SKM-1 treated with dmso at 0.1 percent for 144 hours (cell line): ENCODE measurements at regions not wholly inside any gene's neighbourhood (a gene's known extent, or its start where the extent isn't known, plus 50 kb on each side); places are given as distances from the start of the nearest gene placed in this dataset.
"Not testable (repeated sequence)": the region's sequence is repeated elsewhere in the genome, so short reads cannot be mapped to it uniquely, and the experiment has no call there.

ENCODE experiments used
- DNase-seq: peaks from one replicate; lab custom pipeline; 2025; ENCODE audit not compliant: unreplicated experiment; lab: John Stamatoyannopoulos, UW

DNA sequence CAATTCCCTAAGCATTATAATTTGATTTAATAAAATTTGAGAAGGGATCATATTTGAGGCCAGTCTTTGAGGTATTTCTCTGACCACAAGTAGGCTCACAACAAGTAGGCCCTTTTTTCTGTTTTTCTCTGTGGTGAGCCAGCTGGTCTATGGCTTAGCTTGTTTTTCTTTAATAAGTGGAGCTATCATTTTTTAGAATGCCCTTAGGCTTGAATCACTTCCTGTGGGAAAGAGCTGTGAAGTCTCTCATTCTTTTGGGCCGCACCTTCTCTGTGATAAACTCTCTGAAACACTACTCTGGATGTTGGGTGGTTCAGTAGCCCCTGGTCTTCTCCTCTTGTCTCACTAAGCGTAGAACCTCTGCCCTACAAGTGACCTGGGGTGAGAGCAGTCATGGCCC lies 235.9 kb downstream of the SUCLG1 start:
- DNase-seq, result no peak

DNA sequence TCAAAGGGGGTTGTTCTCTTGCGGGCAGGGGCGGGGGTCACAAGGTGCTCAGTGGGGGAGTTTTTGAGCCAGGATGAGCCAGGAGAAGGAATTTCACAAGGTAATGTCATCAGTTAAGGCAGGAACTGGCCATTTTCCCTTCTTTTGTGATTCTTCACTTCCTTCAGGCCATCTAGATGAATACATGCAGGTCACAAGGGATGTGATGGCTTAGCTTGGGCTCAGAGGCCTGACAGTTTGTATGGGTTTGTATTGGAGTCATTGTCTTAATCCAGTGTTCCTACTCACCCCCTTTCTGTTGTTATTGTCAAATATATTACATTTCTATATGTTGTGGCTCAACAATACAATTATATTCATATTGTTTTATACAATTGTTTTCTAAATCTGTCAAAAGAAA lies 238.0 kb downstream of the SUCLG1 start:
- not testable (repeated sequence) for DNase-seq

DNA sequence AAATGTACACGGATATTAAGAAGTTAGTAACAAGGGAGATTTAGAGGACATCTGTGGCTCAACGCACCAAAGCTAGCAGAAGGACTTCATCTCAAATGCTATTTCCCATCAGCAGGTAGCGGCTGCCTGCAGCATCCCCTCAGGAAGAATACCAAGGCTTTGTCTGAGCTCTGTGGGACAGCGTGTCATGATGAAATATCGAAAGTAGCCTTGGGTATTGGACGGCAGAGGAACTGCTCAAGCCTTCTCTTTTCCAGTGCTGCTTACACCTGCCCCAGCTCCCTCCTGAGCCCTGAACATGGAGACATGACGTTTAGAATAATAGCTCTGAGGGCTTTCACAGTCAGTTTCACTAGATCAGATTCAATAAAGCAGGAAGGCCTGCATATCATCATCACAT lies 241.6 kb downstream of the SUCLG1 start:
- DNase-seq, result no peak

DNA sequence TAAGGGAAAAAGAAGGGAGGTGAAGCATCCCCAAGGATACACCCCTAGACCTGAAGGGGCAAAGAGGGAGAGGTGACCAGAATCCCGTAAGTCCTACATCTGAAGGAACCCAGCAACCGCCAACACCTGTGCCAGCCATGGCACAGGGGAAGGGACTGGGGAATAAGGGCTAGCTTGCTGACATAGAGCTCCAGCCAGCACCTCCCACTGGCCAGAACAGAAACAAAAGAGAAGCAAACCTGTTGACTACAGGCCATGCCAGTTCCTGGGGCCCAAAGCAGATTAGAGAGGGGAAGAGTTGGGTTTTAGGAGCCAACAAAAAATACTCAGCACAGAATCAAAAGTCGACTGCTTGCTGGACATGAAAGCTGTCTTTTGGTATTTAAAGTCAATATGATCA lies 244.6 kb downstream of the SUCLG1 start:
- no peak for DNase-seq

DNA sequence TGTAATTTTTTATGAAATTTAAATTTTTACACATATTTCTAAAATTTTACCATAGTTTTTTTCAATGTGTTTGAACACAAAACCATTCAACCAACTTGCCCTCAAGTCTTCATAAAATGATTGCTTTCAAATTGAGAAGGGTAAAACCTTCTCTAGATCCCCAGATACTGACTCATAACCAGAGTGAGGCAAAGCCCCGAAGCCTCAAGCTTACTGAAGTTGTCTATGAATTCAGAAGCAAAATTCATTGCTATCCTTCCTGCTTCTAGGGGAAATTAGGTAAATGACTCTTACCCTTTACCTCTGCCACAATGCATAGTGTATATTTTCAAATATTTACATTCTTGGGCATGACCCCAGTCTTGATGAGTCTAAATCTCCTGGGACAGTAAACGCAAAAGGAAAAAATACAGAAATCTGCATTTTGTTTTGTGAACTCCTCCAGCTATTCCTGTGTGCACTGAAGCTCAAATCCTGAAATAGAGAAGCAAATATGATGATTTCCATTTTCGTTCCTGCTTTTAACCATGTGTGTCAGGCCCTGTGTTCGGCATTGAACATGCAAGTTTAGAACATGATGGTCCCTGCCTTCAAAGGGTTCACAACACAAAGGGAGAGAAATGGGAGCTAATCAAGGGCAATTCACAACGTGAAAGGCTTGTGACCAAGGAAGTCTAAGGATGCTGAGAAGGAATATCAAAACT lies 246.3 kb downstream of the SUCLG1 start:
- DNase-seq, result no peak

DNA sequence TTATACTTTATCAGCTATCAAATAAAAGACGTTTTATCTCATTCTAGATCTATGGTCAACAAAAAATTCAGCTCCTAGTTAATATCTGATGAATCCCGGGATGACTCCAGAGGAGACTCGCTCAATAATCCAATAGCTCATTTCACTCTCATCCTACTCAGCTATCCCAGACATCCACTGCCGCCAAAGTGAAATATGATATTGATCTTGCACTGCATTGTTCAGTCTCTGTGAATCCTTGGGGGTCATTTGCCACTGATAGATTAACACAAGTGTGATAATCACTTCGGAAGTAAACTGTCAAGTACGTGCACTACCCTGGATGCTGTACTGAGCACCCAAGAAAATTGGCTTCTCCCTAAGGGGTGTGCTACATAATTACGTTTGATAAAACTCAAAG lies 249.1 kb downstream of the SUCLG1 start:
- no peak for DNase-seq

DNA sequence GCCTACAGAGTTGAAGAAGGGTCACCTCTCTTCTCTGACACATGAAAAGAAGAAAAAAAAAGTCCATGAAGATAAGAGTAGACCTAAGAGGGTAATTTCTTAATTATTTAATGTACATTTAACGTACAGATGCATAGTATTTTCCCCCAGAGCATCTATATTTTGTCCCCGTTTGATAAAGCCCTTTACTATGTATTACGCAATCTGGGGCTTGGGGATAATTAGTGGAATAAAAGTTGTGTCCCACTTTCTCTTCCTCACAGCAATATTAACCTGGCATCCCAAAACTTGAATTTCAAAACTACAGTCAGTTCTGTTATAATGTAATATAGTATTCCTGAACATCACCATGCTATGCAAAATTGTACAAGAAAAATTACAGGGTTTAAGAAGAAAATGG lies 254.1 kb downstream of the SUCLG1 start:
- no peak for DNase-seq

DNA sequence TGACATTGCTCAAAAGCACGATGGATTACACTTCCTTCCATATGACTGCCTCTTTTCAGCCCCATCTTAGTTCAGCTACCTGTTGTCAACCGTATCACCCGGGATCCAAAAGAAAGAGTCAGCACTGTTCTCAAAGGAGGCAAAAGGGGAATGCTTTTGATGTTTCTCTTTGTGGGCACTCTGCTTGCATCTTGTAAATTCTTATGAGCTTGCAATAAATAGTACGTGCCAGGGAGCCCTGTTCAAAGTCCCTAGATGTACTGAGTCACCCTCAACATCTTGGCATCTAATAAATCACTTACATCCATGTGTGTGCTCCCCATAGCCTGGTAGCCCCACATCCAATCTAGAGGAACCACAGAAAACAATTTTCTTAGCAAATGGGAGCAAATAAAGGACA lies 256.9 kb downstream of the SUCLG1 start:
- no peak for DNase-seq

DNA sequence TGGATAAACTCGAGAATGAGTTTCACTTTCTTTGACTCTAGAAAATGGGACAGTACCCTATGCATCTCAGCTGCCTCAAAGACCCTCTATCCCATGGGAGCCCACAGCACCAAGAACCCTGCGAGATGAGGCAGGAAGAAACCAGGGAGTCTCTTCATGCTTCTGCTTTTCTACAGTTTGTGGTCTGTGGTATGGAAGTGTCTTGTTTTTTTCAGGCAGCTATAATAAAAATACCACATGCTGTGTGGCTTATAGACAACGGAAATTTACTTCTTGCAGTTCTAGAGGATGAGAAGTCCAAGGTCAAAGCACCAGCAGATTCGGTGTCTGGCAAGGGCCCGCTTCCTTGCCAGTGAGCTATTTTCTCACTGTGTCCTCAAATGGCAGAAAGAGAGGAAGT lies 257.9 kb downstream of the SUCLG1 start:
- DNase-seq, result peak; percentile 70

DNA sequence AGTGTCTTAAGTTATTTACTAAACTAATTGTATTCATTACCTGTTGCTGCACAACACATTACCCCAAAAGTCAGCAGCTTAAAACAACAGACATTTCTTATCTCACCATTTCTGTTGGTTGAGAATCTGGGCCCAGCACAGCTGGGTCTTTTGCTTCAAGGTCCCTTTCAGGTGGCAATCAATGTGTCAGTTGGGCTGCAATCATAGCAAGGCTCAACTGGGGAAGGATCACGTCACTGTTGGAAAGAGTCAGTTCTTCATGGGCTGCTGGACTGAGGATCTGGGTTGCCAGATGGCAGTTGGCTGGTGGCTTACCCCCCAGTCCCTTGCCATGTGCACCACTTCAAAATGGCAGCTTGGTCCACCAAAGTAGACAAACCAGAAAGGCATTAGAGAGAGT lies 261.2 kb downstream of the SUCLG1 start:
- no peak for DNase-seq

DNA sequence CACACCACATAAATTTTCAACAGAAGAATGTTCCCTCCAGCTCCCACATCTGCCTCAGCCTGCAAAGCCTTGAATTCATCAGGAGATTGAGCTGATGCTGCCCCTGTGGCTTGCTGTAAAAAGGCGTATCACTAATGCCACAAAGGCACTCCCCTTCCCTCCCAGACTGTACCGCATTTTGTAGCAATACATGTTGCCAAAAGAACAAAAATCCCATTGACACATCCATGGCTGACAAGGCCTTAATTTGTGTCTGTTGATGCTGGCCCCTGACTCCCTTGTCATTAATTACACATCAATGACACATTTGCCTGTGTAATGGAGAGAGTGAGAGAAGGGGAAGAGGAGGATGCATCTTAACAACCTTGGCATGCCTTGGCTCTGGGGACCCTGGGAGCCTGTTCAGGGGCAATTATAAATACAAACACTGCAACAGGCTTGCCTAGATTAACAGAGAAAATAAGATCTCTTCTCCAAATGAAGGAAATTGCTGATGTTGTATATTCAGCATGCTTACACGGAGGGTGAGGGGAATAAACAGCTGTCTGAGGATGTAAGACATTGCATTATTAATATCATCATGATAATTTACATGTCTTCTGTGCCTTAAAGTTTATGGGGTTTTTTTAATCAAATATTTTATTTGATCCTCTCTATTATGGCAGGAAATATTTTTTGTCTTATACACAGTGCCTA lies 264.0 kb downstream of the SUCLG1 start:
- no peak for DNase-seq

DNA sequence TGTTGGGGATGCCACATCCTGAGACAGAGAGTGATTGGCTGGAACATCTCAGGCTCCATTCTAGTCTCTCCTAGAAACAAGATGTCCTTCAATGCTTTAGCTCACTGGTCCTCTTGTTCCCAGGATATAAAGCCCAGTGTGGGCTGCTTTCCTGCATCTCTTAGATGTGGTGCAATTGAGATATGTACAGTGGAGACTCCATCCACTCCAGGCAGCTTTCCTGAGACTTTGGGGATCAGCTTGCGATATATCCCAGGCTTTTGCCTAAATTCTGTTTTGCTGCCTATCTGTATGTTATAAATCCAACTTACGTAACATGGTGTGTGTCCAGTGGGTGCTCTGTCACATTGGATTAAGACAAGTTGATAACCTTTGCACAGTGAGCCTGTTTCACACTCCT lies 264.9 kb downstream of the SUCLG1 start:
- no peak for DNase-seq

DNA sequence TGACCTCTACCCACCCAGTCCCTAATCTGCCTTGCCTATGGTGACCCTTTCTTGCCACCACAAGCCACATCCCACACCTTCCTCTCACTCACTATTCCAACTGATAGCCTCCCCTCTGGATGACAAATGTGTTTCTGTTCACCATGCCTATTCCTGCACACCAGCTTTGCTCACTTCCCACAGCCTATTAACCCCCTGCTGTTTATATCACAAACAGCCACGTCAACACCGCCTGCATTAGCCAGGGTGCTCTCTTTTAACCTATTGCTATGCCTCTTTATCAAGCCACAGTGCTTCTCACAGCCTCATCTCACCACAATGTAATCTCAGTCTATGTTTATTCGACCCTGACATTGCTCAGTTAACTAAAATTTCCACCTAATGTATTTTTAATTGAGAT lies 271.8 kb downstream of the SUCLG1 start:
- DNase-seq, result no peak

DNA sequence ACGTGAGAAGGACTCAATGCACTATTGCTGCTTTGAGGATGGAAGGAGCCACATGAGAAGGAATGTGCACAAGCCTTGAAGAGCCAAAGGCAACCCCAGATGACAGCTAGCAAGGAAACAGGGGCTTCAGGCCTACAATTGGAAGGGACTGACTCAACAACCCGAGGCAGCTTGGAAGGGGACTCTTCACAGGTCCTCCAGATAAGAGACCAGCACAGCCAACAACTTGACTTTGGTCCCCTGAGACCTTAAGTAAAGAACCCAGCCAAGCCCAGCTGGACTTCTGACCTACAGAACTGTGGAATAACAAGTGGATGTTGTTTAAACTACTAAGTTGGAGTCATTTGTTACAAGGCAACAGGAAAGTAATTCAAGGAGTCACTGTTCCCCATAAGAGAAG lies 277.2 kb downstream of the SUCLG1 start:
- no peak for DNase-seq

DNA sequence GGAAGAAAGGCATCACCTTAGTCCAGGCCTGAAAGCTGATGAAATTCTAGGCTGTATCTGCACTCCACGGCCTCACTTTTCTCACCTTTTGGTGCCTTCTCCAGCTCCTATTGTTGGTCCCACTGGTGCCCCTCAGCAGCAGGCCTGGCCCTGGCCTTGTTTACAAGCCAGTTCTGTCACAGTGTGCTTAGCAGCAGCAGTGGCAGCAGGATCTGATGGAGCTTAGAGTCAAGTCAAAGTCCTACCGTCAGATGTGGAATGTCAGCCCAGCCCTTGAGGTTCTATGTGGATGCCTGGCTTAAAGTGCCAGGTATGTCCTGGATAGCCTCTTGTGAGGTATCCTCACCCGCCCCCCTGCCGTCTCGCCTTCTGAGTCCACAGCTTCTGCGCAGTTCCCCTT lies 281.3 kb downstream of the SUCLG1 start:
- no peak for DNase-seq

DNA sequence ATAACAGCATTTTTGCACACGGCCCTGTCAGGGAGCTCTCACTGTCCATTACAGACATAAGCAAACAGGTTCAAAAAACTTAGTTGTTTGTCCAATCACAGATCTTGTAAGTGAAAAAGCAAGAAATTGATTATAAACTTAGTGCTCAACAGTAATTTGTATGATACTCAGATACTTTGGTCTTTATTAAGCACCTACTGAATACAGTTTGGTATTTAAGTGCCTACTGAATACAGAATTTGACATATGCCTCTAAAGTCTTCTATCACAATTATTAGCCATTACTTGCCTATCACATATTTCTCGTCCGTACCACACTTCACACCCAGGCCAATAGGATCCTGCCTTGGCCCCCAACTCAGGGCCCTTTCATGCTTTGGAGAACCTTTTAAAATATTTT lies 283.1 kb downstream of the SUCLG1 start:
- no peak for DNase-seq

DNA sequence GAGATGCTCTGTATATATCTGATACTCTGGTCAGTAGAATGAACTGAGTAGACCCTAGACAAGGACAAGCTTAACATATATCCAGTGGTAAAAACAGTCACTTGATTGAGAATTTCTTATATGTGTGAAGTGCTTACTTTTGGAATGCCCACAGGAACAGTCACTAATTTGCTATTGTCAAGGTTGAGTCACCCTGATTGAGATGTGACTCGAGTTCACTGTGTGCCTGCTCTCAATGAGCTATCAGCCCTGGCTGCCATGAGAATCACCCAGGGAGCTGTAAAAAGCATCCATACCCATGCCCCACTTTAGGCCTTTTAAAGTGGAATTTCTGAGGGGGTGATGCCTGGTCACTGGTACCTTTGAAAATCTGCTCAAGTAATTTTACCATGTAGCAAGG lies 283.7 kb downstream of the SUCLG1 start:
- DNase-seq, result no peak

DNA sequence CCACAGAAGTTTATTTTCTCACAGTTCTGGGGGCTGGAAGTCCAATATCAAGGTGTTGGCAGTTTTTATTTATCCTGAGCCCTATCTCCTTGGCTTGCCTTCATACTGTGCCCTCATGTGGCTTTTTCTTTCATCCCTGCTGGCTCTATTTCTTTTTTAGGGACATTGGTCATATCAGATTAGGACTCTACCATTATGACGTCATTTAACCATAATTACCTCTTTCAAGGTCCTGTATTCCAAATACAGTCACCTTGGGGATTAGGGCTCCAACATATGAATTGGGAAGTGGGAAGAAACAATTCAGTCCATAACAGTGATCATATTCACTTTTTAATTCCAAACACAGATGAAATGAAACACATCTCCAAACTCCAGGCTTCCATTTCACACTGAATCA lies 286.0 kb downstream of the SUCLG1 start:
- no peak for DNase-seq

DNA sequence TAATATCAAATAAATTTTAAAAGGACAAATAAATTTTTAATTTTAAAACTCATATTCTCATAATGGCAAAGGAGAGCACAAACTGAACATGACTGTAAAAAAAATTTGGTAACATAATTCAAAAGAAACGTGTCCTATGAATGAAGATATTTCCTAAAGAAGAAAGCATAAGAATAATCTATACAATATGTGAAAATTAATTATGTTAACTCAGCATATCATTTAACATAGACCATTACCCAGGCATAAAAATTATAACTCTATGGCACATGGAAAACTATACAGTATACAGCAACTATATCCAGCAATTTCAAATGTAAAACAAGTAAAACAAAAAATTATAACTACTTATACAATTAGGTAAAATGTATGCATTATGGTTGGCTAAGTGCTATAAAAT lies 288.1 kb downstream of the SUCLG1 start:
- no peak for DNase-seq

DNA sequence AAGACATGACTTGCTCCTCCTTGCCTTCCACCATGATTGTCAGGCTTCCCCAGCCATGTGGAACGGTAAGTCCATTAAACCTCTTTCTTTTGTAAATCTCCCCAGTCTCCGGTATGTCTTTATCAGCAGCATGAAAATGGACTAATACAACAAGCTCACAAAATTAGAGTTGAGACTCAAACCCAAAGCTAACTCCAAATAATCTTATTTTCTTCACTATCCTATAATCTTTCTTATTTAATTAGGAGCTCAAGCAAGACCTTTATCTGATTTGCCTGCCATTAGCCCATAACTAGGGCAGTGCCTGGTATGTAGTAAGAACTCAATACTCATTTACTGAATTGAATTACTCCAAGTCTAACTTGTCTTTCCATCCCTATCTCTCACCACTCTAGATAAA lies 289.2 kb downstream of the SUCLG1 start:
- DNase-seq, result no peak

DNA sequence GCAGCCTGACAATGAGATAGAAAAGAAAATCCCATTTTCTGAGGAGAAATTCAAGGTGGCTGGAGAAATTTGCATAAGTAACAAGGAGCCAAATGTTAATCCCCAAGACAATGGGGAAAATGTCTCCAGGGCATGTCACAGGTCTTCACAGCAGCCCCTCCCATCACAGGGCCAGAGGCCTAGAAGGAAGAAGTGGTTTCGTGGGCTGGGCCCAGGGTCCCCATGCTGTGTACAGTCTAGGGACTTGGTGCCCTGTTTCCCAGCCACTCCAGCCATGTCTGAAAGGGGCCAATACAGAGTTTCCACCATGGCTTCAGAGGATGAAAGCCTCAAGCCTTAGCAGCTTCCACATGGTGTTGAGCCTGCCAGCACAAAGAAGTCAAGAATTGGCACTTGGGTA lies 290.5 kb downstream of the SUCLG1 start:
- DNase-seq, result not testable (repeated sequence)

DNA sequence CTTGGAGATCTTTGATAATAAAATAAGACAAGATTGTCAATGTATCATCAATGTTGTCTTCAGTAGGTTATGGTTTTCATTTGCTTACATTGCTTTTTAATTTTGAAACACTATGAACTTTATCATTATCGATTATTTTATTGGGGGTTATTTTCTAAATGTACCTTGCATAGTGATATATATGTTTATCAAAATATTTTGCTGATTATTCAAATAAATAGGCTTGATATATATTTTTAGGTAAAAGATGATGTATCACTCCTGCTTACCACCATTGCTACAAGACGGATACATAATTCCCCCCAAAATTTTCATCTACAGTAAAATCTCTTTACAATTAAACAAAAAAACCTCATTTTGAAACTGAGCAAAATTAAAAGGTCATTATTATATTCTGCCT lies 293.8 kb downstream of the SUCLG1 start:
- DNase-seq, result no peak

DNA sequence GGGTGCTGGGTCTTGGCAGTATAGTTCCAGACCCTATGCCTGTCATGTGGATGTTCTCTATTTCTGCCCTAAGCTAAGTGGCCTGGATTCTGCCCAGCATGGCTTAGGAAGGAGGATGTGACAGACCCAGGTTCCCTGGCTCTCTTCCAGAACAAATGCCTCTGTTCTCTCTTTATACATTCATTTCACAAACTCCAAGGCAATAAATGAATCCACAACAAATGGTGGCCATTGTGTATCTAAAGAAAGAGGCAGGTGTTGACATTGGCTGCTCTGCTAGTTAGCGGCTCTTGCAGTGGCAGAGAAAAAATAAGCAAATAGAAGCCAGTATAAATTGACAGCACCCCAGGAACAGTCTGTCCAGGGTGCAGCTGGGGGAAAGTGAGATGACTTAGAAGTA lies 298.6 kb downstream of the SUCLG1 start:
- no peak for DNase-seq
